ENCODE measurements at regions not wholly inside any gene's neighbourhood (a gene's known extent, or its start where the extent isn't known, plus 50 kb on each side); places are given as distances from the start of the nearest gene placed in this dataset.

DNA sequence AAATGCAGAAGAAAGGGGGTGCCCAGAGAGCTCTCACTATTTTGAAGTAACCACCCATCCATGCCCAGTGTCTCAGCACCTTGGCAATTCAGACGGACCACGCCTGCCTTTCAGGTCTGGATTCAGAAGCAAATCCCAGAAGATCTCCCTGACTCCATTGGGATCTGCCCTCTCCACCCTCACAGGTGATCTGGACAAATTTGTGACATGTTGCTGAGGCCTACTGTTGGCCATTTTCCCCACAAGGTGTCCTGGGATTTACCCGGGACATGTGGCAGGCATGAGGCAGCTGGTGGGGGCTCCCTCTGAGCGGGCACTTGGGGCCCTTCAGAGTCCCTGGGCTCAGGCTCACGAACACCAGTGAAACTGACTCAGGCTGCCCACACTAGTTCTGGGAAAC lies 51.9 kb upstream of the IYD start:
- Mint-ChIP-seq H3K9me3 (no peaks in the 10 kb centered on the region), H3K36me3 (ENCODE audit: low read depth) (no peaks in the 10 kb centered on the region), H3K4me3 (no peak overlapping the region), H3K27ac (no peak overlapping the region), H3K27me3 (peaks cover 5% of the 10 kb centered on the region), H3K4me1 (ENCODE audit: low read depth) (no peaks in the 10 kb centered on the region)
- TF ChIP-seq, protein P1, sequence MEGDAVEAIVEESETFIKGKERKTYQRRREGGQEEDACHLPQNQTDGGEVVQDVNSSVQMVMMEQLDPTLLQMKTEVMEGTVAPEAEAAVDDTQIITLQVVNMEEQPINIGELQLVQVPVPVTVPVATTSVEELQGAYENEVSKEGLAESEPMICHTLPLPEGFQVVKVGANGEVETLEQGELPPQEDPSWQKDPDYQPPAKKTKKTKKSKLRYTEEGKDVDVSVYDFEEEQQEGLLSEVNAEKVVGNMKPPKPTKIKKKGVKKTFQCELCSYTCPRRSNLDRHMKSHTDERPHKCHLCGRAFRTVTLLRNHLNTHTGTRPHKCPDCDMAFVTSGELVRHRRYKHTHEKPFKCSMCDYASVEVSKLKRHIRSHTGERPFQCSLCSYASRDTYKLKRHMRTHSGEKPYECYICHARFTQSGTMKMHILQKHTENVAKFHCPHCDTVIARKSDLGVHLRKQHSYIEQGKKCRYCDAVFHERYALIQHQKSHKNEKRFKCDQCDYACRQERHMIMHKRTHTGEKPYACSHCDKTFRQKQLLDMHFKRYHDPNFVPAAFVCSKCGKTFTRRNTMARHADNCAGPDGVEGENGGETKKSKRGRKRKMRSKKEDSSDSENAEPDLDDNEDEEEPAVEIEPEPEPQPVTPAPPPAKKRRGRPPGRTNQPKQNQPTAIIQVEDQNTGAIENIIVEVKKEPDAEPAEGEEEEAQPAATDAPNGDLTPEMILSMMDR (IDR thresholded peaks at IDR 0.05), result no peak
- intact Hi-C loops (cut with micrococcal nuclease), result no loop called here
- POLR2A ChIA-PET, result no interaction called here
- ATAC-seq (no peak), DNase-seq (no peak)
- CTCF ChIA-PET, result interaction anchor here (2.2 kb wide), 1 partner anchor 236 kb away, joined by 5 read pairs; no protein-coding TSS in a partner anchor
